H9 (cell line): ENCODE measurements at regions not wholly inside any gene's neighbourhood (a gene's known extent, or its start where the extent isn't known, plus 50 kb on each side); places are given as distances from the start of the nearest gene placed in this dataset.

ENCODE experiments used
- DNase-seq: peaks from one replicate; pipeline ENCODE4 v3.0.0-alpha.2; 2017
- H2AFZ ChIP-seq: one replicate; pipeline ENCODE4 v1.6.1; 2013; ENCODE audit warnings: mild to moderate bottlenecking, low read length, control low read depth, moderate library complexity
- H2AK5ac ChIP-seq: 2 replicates; pipeline ENCODE4 v1.6.1; 2013; ENCODE audit warnings: low read length, control low read depth, mixed read lengths; ENCODE audit not compliant: insufficient read length
- H2BK120ac ChIP-seq: one replicate; pipeline ENCODE4 v1.6.1; 2013; ENCODE audit warnings: low read depth, mild to moderate bottlenecking, low read length, control low read depth, inconsistent platforms; ENCODE audit not compliant: poor library complexity, severe bottlenecking
- H2BK12ac ChIP-seq: 2 replicates; pipeline ENCODE4 v1.6.1; 2013; ENCODE audit warnings: low read length, control low read depth, mixed read lengths, low read depth; ENCODE audit not compliant: insufficient read length
- H2BK15ac ChIP-seq: 2 replicates; pipeline ENCODE4 v1.6.1; 2013; ENCODE audit warnings: low read depth, low read length, control low read depth
- H2BK20ac ChIP-seq: one replicate; pipeline ENCODE4 v1.6.1; 2013; ENCODE audit warnings: low read depth, mild to moderate bottlenecking, low read length, control low read depth, inconsistent platforms; ENCODE audit not compliant: poor library complexity, severe bottlenecking
- H2BK5ac ChIP-seq: 2 replicates; pipeline ENCODE4 v1.6.1; 2013; ENCODE audit warnings: low read length, control low read depth, mixed read lengths; ENCODE audit not compliant: insufficient read length
- H3K14ac ChIP-seq: 2 replicates; pipeline ENCODE4 v1.6.1; 2013; ENCODE audit warnings: low read length, control low read depth; ENCODE audit not compliant: insufficient read depth
- H3K18ac ChIP-seq: 2 replicates; pipeline ENCODE4 v1.6.1; 2013; ENCODE audit warnings: low read depth, mild to moderate bottlenecking, mixed read lengths, low read length, control low read depth; ENCODE audit not compliant: insufficient read length
- H3K23ac ChIP-seq: 2 replicates; pipeline ENCODE4 v1.6.1; 2013; ENCODE audit warnings: low read length, control low read depth, mixed read lengths, low read depth; ENCODE audit not compliant: insufficient read length
- H3K23me2 ChIP-seq: 2 replicates; pipeline ENCODE4 v1.6.1; 2013; ENCODE audit warnings: low read depth, mild to moderate bottlenecking, mixed read lengths, low read length, control low read depth; ENCODE audit not compliant: insufficient read length, poor library complexity, severe bottlenecking
- H3K27ac ChIP-seq: 2 replicates; pipeline ENCODE4 v1.5.1; 2013; ENCODE audit warnings: low read length, control low read depth, mixed read lengths, low read depth; ENCODE audit not compliant: insufficient read length
- H3K27me3 ChIP-seq: 2 replicates; pipeline ENCODE4 v1.6.1; 2013; ENCODE audit warnings: low read length, control low read depth, inconsistent platforms; ENCODE audit not compliant: insufficient read depth
- H3K4ac ChIP-seq: 2 replicates; pipeline ENCODE4 v1.6.1; 2013; ENCODE audit warnings: low read depth, mild to moderate bottlenecking, control low read depth, inconsistent platforms, low read length, moderate library complexity
- H3K4me1 ChIP-seq: 2 replicates; pipeline ENCODE4 v1.6.1; 2013; ENCODE audit warnings: low read length, control low read depth, inconsistent platforms; ENCODE audit not compliant: insufficient read depth
- H3K4me2 ChIP-seq: 2 replicates; pipeline ENCODE4 v1.6.1; 2013; ENCODE audit warnings: low read length, control low read depth, mixed read lengths; ENCODE audit not compliant: insufficient read length, insufficient read depth
- H3K56ac ChIP-seq: 2 replicates; pipeline ENCODE4 v1.6.1; 2013; ENCODE audit warnings: low read depth, mild to moderate bottlenecking, mixed read lengths, low read length, control low read depth; ENCODE audit not compliant: insufficient read length
- H3K79me1 ChIP-seq: 2 replicates; pipeline ENCODE4 v1.6.1; 2013; ENCODE audit warnings: low read depth, mild to moderate bottlenecking, moderate library complexity, low read length, control low read depth, inconsistent platforms; ENCODE audit not compliant: insufficient read depth, poor library complexity, severe bottlenecking
- H3K79me2 ChIP-seq: 2 replicates; pipeline ENCODE4 v1.6.1; 2013; ENCODE audit warnings: low read length, control low read depth, inconsistent platforms; ENCODE audit not compliant: insufficient read depth
- H3K9ac ChIP-seq: 2 replicates; pipeline ENCODE4 v1.6.1; 2013; ENCODE audit warnings: low read length, control low read depth, mixed read lengths; ENCODE audit not compliant: insufficient read length; ENCODE audit errors: extremely low read depth
- H3K9me3 ChIP-seq: one replicate; pipeline ENCODE4 v1.6.1; 2013; ENCODE audit warnings: low read depth, low read length, inconsistent platforms; ENCODE audit not compliant: control insufficient read depth
- H3T11ph ChIP-seq: one replicate; pipeline ENCODE4 v1.6.1; 2013; ENCODE audit warnings: mild to moderate bottlenecking, low read length, control low read depth, inconsistent platforms
- H4K20me1 ChIP-seq: one replicate; pipeline ENCODE4 v1.6.1; 2013; ENCODE audit not compliant: control insufficient read depth, insufficient read length, insufficient read depth
- H4K5ac ChIP-seq: 2 replicates; pipeline ENCODE4 v1.6.1; 2013; ENCODE audit warnings: low read depth, mild to moderate bottlenecking, mixed read lengths, low read length, control low read depth; ENCODE audit not compliant: insufficient read length
- H4K8ac ChIP-seq: replicated peaks from 2 replicates; pipeline ENCODE4 v1.6.1; 2013; ENCODE audit warnings: low read length, control low read depth, mixed read lengths, low read depth; ENCODE audit not compliant: insufficient read length
- H4K91ac ChIP-seq: 2 replicates; pipeline ENCODE4 v1.6.1; 2013; ENCODE audit warnings: low read depth, mild to moderate bottlenecking, moderate library complexity, mixed read lengths, low read length, control low read depth; ENCODE audit not compliant: insufficient read length
- H3K27ac Mint-ChIP-seq, 3 experiments: 2 replicates in 2 of 3; 3 replicates in 1 of 3; pipeline ENCODE4 v1.8.0; 2020 to 2021; ENCODE audit warnings: mixed read lengths in 3 of 3, mild to moderate bottlenecking in 1 of 3, moderate library complexity in 1 of 3
- H3K27me3 Mint-ChIP-seq: 2 replicates; pipeline ENCODE4 v1.8.0; 2021; ENCODE audit warnings: low read depth, mild to moderate bottlenecking, moderate library complexity, mixed read lengths
- H3K36me3 Mint-ChIP-seq, 3 experiments: 2 replicates in 2 of 3; 3 replicates in 1 of 3; pipeline ENCODE4 v1.8.0; 2020 to 2021; ENCODE audit warnings: low read depth in 3 of 3, mixed read lengths in 3 of 3; ENCODE audit not compliant: insufficient read depth in 1 of 3
- H3K4me1 Mint-ChIP-seq, 2 experiments: 2 replicates each; pipeline ENCODE4 v1.8.0; 2020; ENCODE audit warnings: mixed read lengths in 2 of 2
- H3K4me3 Mint-ChIP-seq, 2 experiments: 2 replicates in 1 of 2; 3 replicates in 1 of 2; pipeline ENCODE4 v1.8.0; 2020 to 2021; ENCODE audit warnings: mild to moderate bottlenecking in 2 of 2, mixed read lengths in 2 of 2, moderate library complexity in 1 of 2
- H3K9me3 Mint-ChIP-seq, 2 experiments: 2 replicates in 1 of 2; 3 replicates in 1 of 2; pipeline ENCODE4 v1.8.0; 2020; ENCODE audit warnings: mild to moderate bottlenecking in 2 of 2, mixed read lengths in 2 of 2, moderate library complexity in 1 of 2
- WGBS: extraction: QIAGEN DNeasy Blood & Tissue Kit; methylation state at CpG from one replicate; pipeline ENCODE4 v1.1.7; 2013; ENCODE audit warnings: missing lambda C conversion rate, low lambda C conversion rate, mixed read lengths; ENCODE audit not compliant: insufficient read length; ENCODE audit errors: extremely low coverage; 5-methylcytosine and 5-hydroxymethylcytosine counted together
- TF ChIP-seq, protein P1 (sequence below): fragments of 200-600 bp; sonication (generic); conservative IDR thresholded peaks from 3 replicates; pipeline ENCODE4 v1.8.0; 2021; ENCODE audit warnings: antibody characterized with exemption, mild to moderate bottlenecking

DNA sequence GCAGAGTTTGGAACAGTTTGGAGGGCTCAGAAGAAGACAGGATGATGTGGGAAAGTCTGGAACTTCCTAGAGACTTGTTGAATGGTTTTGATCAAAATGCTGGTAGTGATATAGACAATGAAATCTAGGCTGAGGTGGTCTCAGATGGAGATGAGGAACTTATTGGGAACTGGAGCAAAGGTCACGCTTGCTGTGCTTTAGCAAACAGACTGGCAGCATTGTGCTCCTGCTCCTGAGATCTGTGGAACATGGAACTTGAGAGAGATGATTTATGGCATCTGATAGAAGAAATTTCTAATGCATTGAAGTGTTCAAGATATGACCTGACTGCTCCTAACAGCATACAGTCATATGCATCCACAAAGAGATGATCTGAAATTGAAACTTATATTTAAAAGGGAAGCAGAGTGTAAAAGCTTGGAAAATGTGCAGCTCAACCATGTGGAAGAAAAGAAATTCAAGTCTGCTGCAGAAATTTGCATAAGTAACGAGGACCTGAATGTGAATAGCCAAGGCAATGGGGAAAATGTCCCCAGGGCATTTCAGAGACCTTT lies 186.9 kb upstream of the PHYHIPL start:
- Histone ChIP-seq H4K91ac (no peak overlapping the region), H2AK5ac (no peak overlapping the region), H3K14ac (no peak overlapping the region), H2BK20ac (no peak overlapping the region), H2BK12ac (no peak overlapping the region), H3K18ac (no peak overlapping the region), H3K9me3 (no peaks in the 10 kb centered on the region), H3K9ac (no peak overlapping the region), H3K79me1 (no peaks in the 10 kb centered on the region), H3K4me1 (no peaks in the 10 kb centered on the region), H4K5ac (no peak overlapping the region), H4K20me1 (no peaks in the 10 kb centered on the region), H2BK120ac (no peak overlapping the region), H3K27me3 (no peaks in the 10 kb centered on the region), H3K79me2 (no peaks in the 10 kb centered on the region), H3K27ac (no peak overlapping the region), H4K8ac (no peak overlapping the region), H2AFZ (no peak overlapping the region), H3K23ac (no peak overlapping the region), H2BK15ac (no peak overlapping the region), H2BK5ac (no peak overlapping the region), H3K4me2 (no peak overlapping the region), H3K23me2 (no peaks in the 10 kb centered on the region), H3K56ac (no peak overlapping the region), H3T11ph (no peak overlapping the region), H3K4ac (no peak overlapping the region)
- TF ChIP-seq, protein P1, sequence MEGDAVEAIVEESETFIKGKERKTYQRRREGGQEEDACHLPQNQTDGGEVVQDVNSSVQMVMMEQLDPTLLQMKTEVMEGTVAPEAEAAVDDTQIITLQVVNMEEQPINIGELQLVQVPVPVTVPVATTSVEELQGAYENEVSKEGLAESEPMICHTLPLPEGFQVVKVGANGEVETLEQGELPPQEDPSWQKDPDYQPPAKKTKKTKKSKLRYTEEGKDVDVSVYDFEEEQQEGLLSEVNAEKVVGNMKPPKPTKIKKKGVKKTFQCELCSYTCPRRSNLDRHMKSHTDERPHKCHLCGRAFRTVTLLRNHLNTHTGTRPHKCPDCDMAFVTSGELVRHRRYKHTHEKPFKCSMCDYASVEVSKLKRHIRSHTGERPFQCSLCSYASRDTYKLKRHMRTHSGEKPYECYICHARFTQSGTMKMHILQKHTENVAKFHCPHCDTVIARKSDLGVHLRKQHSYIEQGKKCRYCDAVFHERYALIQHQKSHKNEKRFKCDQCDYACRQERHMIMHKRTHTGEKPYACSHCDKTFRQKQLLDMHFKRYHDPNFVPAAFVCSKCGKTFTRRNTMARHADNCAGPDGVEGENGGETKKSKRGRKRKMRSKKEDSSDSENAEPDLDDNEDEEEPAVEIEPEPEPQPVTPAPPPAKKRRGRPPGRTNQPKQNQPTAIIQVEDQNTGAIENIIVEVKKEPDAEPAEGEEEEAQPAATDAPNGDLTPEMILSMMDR = no peak
- Mint-ChIP-seq H3K27me3 (peaks cover 3% of the 10 kb centered on the region), H3K4me3 (no peak overlapping the region), H3K4me1 (peaks cover 15 to 16% of the 10 kb centered on the region in 2 experiments), H3K27ac (no peak overlapping the region), H3K9me3 (peaks cover 11 to 21% of the 10 kb centered on the region in 2 experiments; a peak in 4 of 5 replicates), H3K36me3 (peaks cover 8 to 12% (median 11%) of the 10 kb centered on the region in 3 experiments; a peak in 4 of 7 replicates)
- no peak for DNase-seq
- WGBS = no CpG with 5 or more reads among the region's 2 CpGs
